ENCODE measurements at regions not wholly inside any gene's neighbourhood (a gene's known extent, or its start where the extent isn't known, plus 50 kb on each side); places are given as distances from the start of the nearest gene placed in this dataset.

GRCh38 chr2:34656632-34657031 is 1057.5 kb upstream of the FAM98A start:
- H3K4me3 Mint-ChIP-seq = no peak overlapping the region
- ATAC-seq (no peak), DNase-seq (no peak)
- no peaks in the 10 kb centered on the region for H3K27me3 Mint-ChIP-seq
- no peaks in the 10 kb centered on the region for H3K36me3 Mint-ChIP-seq (ENCODE audit: low read depth)
- no peaks in the 10 kb centered on the region for H3K9me3 ChIP-seq (ENCODE audit: control insufficient read depth, low read length, poor library complexity, severe bottlenecking)
- H3K4me1 Mint-ChIP-seq = no peaks in the 10 kb centered on the region
- no peak overlapping the region for H3K27ac Mint-ChIP-seq

- H3K27me3 Mint-ChIP-seq = no peaks in the 10 kb centered on the region
Measured at GRCh38 chr2:34652636-34653035, 1053.5 kb upstream of the FAM98A start.

GRCh38 chr2:34646901-34647300 is 1047.8 kb upstream of the FAM98A start:
- DNase-seq (no peak), ATAC-seq (no peak)
- Mint-ChIP-seq H3K27ac (no peak overlapping the region), H3K4me1 (no peaks in the 10 kb centered on the region), H3K27me3 (no peaks in the 10 kb centered on the region), H3K36me3 (ENCODE audit: low read depth) (no peaks in the 10 kb centered on the region), H3K4me3 (no peak overlapping the region)
- no peaks in the 10 kb centered on the region for H3K9me3 ChIP-seq (ENCODE audit: control insufficient read depth, low read length, poor library complexity, severe bottlenecking)

More at GRCh38 chr2:34652636-34653035, 1053.5 kb upstream of the FAM98A start:
- Mint-ChIP-seq H3K4me1 (no peaks in the 10 kb centered on the region), H3K4me3 (no peak overlapping the region), H3K27ac (no peak overlapping the region), H3K36me3 (ENCODE audit: low read depth) (no peaks in the 10 kb centered on the region)
- ATAC-seq = no peak
- H3K9me3 ChIP-seq (ENCODE audit: control insufficient read depth, low read length, poor library complexity, severe bottlenecking) = no peaks in the 10 kb centered on the region
- no peak for DNase-seq

- no peaks in the 10 kb centered on the region for H3K9me3 ChIP-seq (ENCODE audit: control insufficient read depth, low read length, poor library complexity, severe bottlenecking)
- DNase-seq = no peak
- no peaks in the 10 kb centered on the region for H3K36me3 Mint-ChIP-seq (ENCODE audit: low read depth)
- H3K4me1 Mint-ChIP-seq = no peaks in the 10 kb centered on the region
- no peak overlapping the region for H3K27ac Mint-ChIP-seq
- no peak for ATAC-seq
- no peak overlapping the region for H3K4me3 Mint-ChIP-seq
- H3K27me3 Mint-ChIP-seq = no peaks in the 10 kb centered on the region
Measured at GRCh38 chr2:34632327-34632726, 1033.2 kb upstream of the FAM98A start.

- ATAC-seq (no peak), DNase-seq (no peak)
- Mint-ChIP-seq H3K4me3 (no peak overlapping the region), H3K27me3 (no peaks in the 10 kb centered on the region), H3K27ac (no peak overlapping the region), H3K4me1 (no peaks in the 10 kb centered on the region), H3K36me3 (ENCODE audit: low read depth) (no peaks in the 10 kb centered on the region)
- no peaks in the 10 kb centered on the region for H3K9me3 ChIP-seq (ENCODE audit: control insufficient read depth, low read length, poor library complexity, severe bottlenecking)
Measured at GRCh38 chr2:34627003-34627402, 1027.9 kb upstream of the FAM98A start.

GRCh38 chr2:34604164-34604563 is 1005.1 kb upstream of the FAM98A start:
- Mint-ChIP-seq H3K27ac (no peak overlapping the region), H3K4me1 (no peaks in the 10 kb centered on the region), H3K4me3 (no peak overlapping the region), H3K36me3 (ENCODE audit: low read depth) (no peaks in the 10 kb centered on the region), H3K27me3 (no peaks in the 10 kb centered on the region)
- DNase-seq = no peak
- no peaks in the 10 kb centered on the region for H3K9me3 ChIP-seq (ENCODE audit: control insufficient read depth, low read length, poor library complexity, severe bottlenecking)
- no peak for ATAC-seq

GRCh38 chr2:34602262-34602661 is 1003.2 kb upstream of the FAM98A start:
- H3K9me3 ChIP-seq (ENCODE audit: control insufficient read depth, low read length, poor library complexity, severe bottlenecking) = no peaks in the 10 kb centered on the region
- Mint-ChIP-seq H3K36me3 (ENCODE audit: low read depth) (no peaks in the 10 kb centered on the region), H3K27ac (no peak overlapping the region), H3K4me3 (no peak overlapping the region), H3K27me3 (no peaks in the 10 kb centered on the region), H3K4me1 (no peaks in the 10 kb centered on the region)
- no peak for DNase-seq
- no peak for ATAC-seq

GRCh38 chr2:34601561-34601960 is 1002.5 kb upstream of the FAM98A start:
- Mint-ChIP-seq H3K27me3 (no peaks in the 10 kb centered on the region), H3K36me3 (ENCODE audit: low read depth) (no peaks in the 10 kb centered on the region), H3K27ac (no peak overlapping the region), H3K4me3 (no peak overlapping the region), H3K4me1 (no peaks in the 10 kb centered on the region)
- H3K9me3 ChIP-seq (ENCODE audit: control insufficient read depth, low read length, poor library complexity, severe bottlenecking) = no peaks in the 10 kb centered on the region
- ATAC-seq (no peak), DNase-seq (no peak)

- no peaks in the 10 kb centered on the region for H3K9me3 ChIP-seq (ENCODE audit: control insufficient read depth, low read length, poor library complexity, severe bottlenecking)
- Mint-ChIP-seq H3K27ac (no peak overlapping the region), H3K4me3 (no peak overlapping the region), H3K27me3 (no peaks in the 10 kb centered on the region), H3K36me3 (ENCODE audit: low read depth) (no peaks in the 10 kb centered on the region), H3K4me1 (no peaks in the 10 kb centered on the region)
- no peak for DNase-seq
- ATAC-seq = no peak
Measured at GRCh38 chr2:34578641-34579040, 979.5 kb upstream of the FAM98A start.

GRCh38 chr2:34570266-34570872 is 971.3 kb upstream of the FAM98A start:
- ATAC-seq = no peak
- H3K4me1 Mint-ChIP-seq = no peaks in the 10 kb centered on the region
- DNase-seq = no peak
- no peaks in the 10 kb centered on the region for H3K9me3 ChIP-seq (ENCODE audit: control insufficient read depth, low read length, poor library complexity, severe bottlenecking)
- no peak overlapping the region for H3K4me3 Mint-ChIP-seq
- H3K36me3 Mint-ChIP-seq (ENCODE audit: low read depth) = no peaks in the 10 kb centered on the region
- no peaks in the 10 kb centered on the region for H3K27me3 Mint-ChIP-seq
- H3K27ac Mint-ChIP-seq = no peak overlapping the region

GRCh38 chr2:34567128-34567527 is 968.0 kb upstream of the FAM98A start:
- ATAC-seq = no peak
- no peaks in the 10 kb centered on the region for H3K27me3 Mint-ChIP-seq
- H3K4me3 Mint-ChIP-seq = no peak overlapping the region
- no peaks in the 10 kb centered on the region for H3K36me3 Mint-ChIP-seq (ENCODE audit: low read depth)
- H3K27ac Mint-ChIP-seq = no peak overlapping the region
- H3K4me1 Mint-ChIP-seq = no peaks in the 10 kb centered on the region
- H3K9me3 ChIP-seq (ENCODE audit: control insufficient read depth, low read length, poor library complexity, severe bottlenecking) = no peaks in the 10 kb centered on the region
- no peak for DNase-seq

GRCh38 chr2:34552337-34552736 is 953.2 kb upstream of the FAM98A start:
- H3K27me3 Mint-ChIP-seq = no peaks in the 10 kb centered on the region
- no peaks in the 10 kb centered on the region for H3K4me1 Mint-ChIP-seq
- H3K4me3 Mint-ChIP-seq = no peak overlapping the region
- H3K36me3 Mint-ChIP-seq (ENCODE audit: low read depth) = no peaks in the 10 kb centered on the region
- H3K27ac Mint-ChIP-seq = no peak overlapping the region
- H3K9me3 ChIP-seq (ENCODE audit: control insufficient read depth, low read length, poor library complexity, severe bottlenecking) = no peaks in the 10 kb centered on the region
- DNase-seq (no peak), ATAC-seq (no peak)

- Mint-ChIP-seq H3K4me1 (no peaks in the 10 kb centered on the region), H3K36me3 (ENCODE audit: low read depth) (no peaks in the 10 kb centered on the region), H3K4me3 (no peak overlapping the region), H3K27ac (no peak overlapping the region), H3K27me3 (no peaks in the 10 kb centered on the region)
- ATAC-seq (no peak), DNase-seq (no peak)
- H3K9me3 ChIP-seq (ENCODE audit: control insufficient read depth, low read length, poor library complexity, severe bottlenecking) = no peaks in the 10 kb centered on the region
Measured at GRCh38 chr2:34549710-34550345, 950.7 kb upstream of the FAM98A start.

- no peak overlapping the region for H3K4me3 Mint-ChIP-seq
- H3K27me3 Mint-ChIP-seq = no peaks in the 10 kb centered on the region
- DNase-seq (no peak), ATAC-seq (no peak)
- no peaks in the 10 kb centered on the region for H3K9me3 ChIP-seq (ENCODE audit: control insufficient read depth, low read length, poor library complexity, severe bottlenecking)
- no peaks in the 10 kb centered on the region for H3K36me3 Mint-ChIP-seq (ENCODE audit: low read depth)
- no peak overlapping the region for H3K27ac Mint-ChIP-seq
- H3K4me1 Mint-ChIP-seq = no peaks in the 10 kb centered on the region
Measured at GRCh38 chr2:34547900-34548299, 948.8 kb upstream of the FAM98A start.

Measured in T-helper 17 cell (primary cell).